Stimulated activated naive B cell treated with anti-CD40 and anti-IgM and Interleukin-4, amounts not matched to agents 10 μg/mL and 1 μg/mL and 100 μg/mL, for 72 hours (primary cell): ENCODE measurements at regions not wholly inside any gene's neighbourhood (a gene's known extent, or its start where the extent isn't known, plus 50 kb on each side); places are given as distances from the start of the nearest gene placed in this dataset.
"Not testable (repeated sequence)": the region's sequence is repeated elsewhere in the genome, so short reads cannot be mapped to it uniquely, and the experiment has no call there.

Experiments used
- ATAC-seq, 2 donors: fragments of 150-1000 bp; cut with Tn5 transposase; replicated peaks; 2 replicates each; pipeline ENCODE4 v1.10.0; 2021; ENCODE audit warnings: moderate library complexity in 1 of 2
- DNase-seq: peaks from one replicate; pipeline ENCODE4 v3.0.0; 2021
- H3K27ac Mint-ChIP-seq: one replicate; pipeline ENCODE4 v1.8.0; 2022; ENCODE audit warnings: mild to moderate bottlenecking, mixed read lengths
- H3K27me3 Mint-ChIP-seq, 2 donors: one replicate each; pipeline ENCODE4 v1.8.0; 2022; ENCODE audit warnings: mixed read lengths in 2 of 2
- H3K36me3 Mint-ChIP-seq, 2 donors: one replicate each; pipeline ENCODE4 v1.8.0; 2022; ENCODE audit warnings: mixed read lengths in 2 of 2, mild to moderate bottlenecking in 1 of 2
- H3K4me1 Mint-ChIP-seq, 2 donors: one replicate each; pipeline ENCODE4 v1.8.0; 2022; ENCODE audit warnings: mixed read lengths in 2 of 2, mild to moderate bottlenecking in 1 of 2
- H3K4me3 Mint-ChIP-seq, 2 donors: one replicate each; pipeline ENCODE4 v1.8.0; 2022; ENCODE audit warnings: mild to moderate bottlenecking in 2 of 2, mixed read lengths in 2 of 2, moderate library complexity in 1 of 2
- H3K9me3 Mint-ChIP-seq, 2 donors: one replicate each; pipeline ENCODE4 v1.8.0; 2022; ENCODE audit warnings: mixed read lengths in 2 of 2, mild to moderate bottlenecking in 1 of 2

DNA sequence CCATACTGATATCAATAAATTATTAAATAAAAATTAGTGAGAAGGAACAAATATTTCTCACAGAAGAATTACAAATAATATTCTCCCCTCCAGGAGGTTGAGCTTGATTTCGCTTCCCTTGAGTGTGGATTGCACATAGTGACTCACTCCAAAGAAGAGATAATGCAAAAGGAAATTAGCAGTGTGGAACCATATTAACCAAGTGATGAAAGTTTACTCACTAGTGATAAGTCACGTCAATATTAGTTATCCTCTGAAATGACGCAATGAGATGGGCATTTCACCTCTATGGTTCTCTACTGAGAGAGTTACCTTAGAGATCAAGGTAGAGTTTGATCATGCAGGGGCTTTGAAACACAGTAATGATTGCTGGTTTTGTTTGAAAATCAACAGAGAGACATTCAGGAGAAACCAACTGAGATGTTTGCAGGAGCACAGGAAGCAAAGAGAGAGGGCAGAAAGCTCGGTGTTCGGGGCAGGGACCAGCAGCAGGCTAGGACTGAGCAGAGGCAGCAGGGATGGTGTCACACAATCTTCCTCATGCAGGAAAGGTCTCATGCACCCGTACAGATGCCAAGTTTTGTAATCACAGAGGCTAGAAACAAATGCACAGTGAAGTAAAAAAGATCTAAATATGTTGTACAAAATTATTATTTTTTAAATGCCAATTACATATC, 634.5 kb downstream of the QKI start:
- peaks cover 9 to 11% of the 10 kb centered on the region in 2 donors for H3K27me3 Mint-ChIP-seq
- no peak overlapping the region for H3K27ac Mint-ChIP-seq

DNA sequence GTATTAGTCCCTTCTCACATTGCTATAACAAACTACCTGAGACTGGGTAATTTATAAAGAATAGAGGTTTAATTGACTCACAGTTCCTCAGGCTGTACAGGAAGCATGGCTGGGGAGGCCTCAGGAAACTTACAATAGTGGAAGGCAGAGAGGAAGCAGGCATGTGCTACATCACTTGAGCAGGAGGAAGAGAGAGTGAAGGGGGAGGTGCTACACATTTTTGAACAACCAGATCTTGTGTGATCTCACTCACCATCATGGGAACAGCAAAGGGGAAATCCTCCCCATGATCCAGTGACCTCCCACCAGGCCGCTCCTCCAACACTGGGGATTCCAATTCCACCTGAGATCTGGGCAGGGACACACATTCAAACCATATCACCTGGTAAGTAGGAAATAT, 630.6 kb downstream of the QKI start:
- H3K36me3 Mint-ChIP-seq, result peaks cover 0 to 4% of the 10 kb centered on the region in 2 donors
- peak overlapping the region; percentile 6 for H3K27ac Mint-ChIP-seq
- H3K4me1 Mint-ChIP-seq, result peaks cover 0 to 2% of the 10 kb centered on the region in 2 donors
- no peak overlapping the region for H3K4me3 Mint-ChIP-seq
- peaks cover 2 to 13% of the 10 kb centered on the region in 2 donors for H3K9me3 Mint-ChIP-seq
- DNase-seq (no peak), ATAC-seq (no peak)
- H3K27me3 Mint-ChIP-seq, result peaks cover 9 to 24% of the 10 kb centered on the region in 2 donors

More for the DNA sequence above, 634.5 kb downstream of the QKI start:
- peaks cover 0 to 2% of the 10 kb centered on the region in 2 donors for H3K4me1 Mint-ChIP-seq
- no peak overlapping the region for H3K4me3 Mint-ChIP-seq
- ATAC-seq (no peak), DNase-seq (no peak)
- H3K36me3 Mint-ChIP-seq, result no peaks in the 10 kb centered on the region
- peaks cover 0 to 3% of the 10 kb centered on the region in 2 donors for H3K9me3 Mint-ChIP-seq

DNA sequence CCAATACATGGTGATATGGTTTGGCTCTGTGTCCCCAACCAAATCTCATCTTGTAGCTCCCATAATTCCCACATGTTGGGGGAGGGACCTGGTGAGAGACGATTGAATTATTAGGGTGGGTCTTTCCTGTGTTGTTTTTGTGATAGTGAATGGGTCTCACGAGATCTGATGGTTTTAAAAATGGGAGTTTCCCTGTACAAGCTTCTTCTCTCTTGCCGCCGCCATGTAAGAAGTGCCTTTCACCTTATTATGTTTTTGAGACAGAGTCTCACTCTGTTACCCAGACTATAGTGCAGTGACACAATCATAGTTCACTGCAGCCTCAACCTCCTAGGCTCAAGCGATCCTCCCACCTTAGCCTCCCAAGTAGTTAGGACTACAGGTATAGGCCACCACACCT, 629.1 kb downstream of the QKI start:
- H3K9me3 Mint-ChIP-seq, H3K36me3 Mint-ChIP-seq, ATAC-seq, DNase-seq, H3K27ac Mint-ChIP-seq, H3K4me1 Mint-ChIP-seq, H3K4me3 Mint-ChIP-seq: not testable (repeated sequence)
- H3K27me3 Mint-ChIP-seq, result peaks cover 9 to 19% of the 10 kb centered on the region in 2 donors

DNA sequence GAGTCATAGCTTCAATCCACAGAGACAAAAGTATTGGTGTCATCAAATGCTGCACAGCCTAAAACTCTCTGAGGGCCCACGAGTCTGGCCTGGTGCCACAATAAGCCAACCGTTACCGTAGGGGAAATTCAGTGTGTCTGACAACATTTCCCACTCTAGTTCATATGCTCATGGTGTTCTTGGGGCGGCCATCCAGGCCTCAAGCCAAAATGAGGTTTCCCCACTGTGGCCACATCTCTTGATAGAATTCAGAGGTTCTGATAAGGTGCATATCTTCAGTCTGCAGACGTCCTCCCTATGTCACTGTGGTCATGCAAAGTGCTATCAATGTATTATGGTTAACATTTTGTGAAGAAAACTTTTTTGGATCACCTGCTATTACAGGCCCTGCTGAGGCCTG, 627.7 kb downstream of the QKI start:
- H3K36me3 Mint-ChIP-seq, result peaks cover 0 to 4% of the 10 kb centered on the region in 2 donors
- no peak overlapping the region for H3K27ac Mint-ChIP-seq
- H3K4me1 Mint-ChIP-seq, result peaks cover 0 to 2% of the 10 kb centered on the region in 2 donors
- H3K27me3 Mint-ChIP-seq, result peaks cover 9 to 18% of the 10 kb centered on the region in 2 donors
- H3K4me3 Mint-ChIP-seq, result no peak overlapping the region
- no peak for DNase-seq
- ATAC-seq, result no peak
- H3K9me3 Mint-ChIP-seq, result peaks cover 2 to 10% of the 10 kb centered on the region in 2 donors

DNA sequence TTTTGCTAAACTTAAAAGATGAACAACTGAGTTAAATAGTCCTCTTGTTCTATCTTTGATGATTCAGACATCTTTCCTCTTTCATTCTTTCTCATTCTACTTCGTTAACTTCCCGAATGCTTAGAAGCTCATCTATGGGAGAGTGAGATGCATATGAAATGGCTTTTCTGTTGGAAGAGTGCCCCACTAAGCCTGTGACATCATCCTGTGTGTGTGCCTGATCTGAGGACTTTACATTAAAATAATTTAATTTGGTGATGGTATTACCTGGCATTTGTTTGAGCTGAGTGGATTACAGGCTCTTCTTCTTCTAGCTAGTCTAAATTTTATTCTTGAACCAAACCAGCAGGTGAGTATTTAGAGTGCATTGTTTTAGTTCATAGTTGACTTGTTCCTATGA, 626.5 kb downstream of the QKI start:
- Mint-ChIP-seq H3K27ac (no peak overlapping the region), H3K27me3 (peaks cover 10 to 18% of the 10 kb centered on the region in 2 donors), H3K9me3 (peaks cover 2 to 10% of the 10 kb centered on the region in 2 donors), H3K4me1 (peaks cover 0 to 2% of the 10 kb centered on the region in 2 donors), H3K4me3 (no peak overlapping the region), H3K36me3 (peaks cover 0 to 4% of the 10 kb centered on the region in 2 donors)
- ATAC-seq (no peak), DNase-seq (no peak)

GRCh38 chr6:164039954-164040375, 625.4 kb downstream of the QKI start:
- H3K27ac Mint-ChIP-seq, result peak overlapping the region; percentile 51
- peaks cover 0 to 1% of the 10 kb centered on the region in 2 donors for H3K4me1 Mint-ChIP-seq
- DNase-seq (peak; percentile 41), ATAC-seq (peak; percentile 73 to 87)
- peak overlapping the region; percentile 27 to 63 for H3K4me3 Mint-ChIP-seq
- H3K9me3 Mint-ChIP-seq, result peaks cover 2 to 10% of the 10 kb centered on the region in 2 donors
- H3K36me3 Mint-ChIP-seq, result peaks cover 0 to 4% of the 10 kb centered on the region in 2 donors
- H3K27me3 Mint-ChIP-seq, result peaks cover 10 to 18% of the 10 kb centered on the region in 2 donors

DNA sequence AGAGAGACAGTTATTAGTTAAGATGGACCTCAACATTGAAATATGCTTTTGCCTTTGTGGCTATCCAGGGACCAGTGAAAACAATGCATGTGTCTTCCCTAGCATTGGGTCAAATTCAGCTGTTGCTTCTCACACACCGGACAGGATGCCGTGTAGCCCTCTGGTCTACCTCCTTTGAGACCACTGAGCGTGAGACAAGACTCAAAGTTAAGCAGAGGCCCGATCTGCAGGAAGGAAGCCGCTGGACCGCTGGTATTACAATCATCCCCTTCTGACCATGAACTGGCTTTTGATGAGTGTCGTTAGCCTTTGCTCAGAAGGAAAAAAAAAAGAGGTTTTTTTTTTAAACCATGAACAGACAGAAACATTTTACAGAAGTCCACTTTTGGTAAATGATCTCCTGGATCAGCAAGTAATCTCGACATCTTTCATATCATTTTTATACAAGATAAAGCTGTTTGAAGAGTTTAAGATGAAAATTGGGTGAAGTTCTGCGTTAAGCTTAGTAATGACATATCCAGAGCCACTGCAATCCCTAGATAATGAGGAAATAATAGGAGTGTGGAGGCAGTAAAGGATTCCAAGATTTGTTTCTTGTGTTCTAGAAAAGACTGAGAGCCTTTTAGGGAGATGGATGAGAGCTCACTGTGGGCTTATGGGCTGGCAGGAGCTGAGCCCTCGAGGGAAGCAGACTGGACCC, 622.8 kb downstream of the QKI start:
- no peak for DNase-seq
- no peaks in the 10 kb centered on the region for H3K4me1 Mint-ChIP-seq
- ATAC-seq, result no peak

GRCh38 chr6:164035900-164036485, 621.5 kb downstream of the QKI start:
- peaks cover 8 to 10% of the 10 kb centered on the region in 2 donors for H3K27me3 Mint-ChIP-seq
- no peak overlapping the region for H3K27ac Mint-ChIP-seq
- no peaks in the 10 kb centered on the region for H3K4me1 Mint-ChIP-seq
- H3K4me3 Mint-ChIP-seq, result no peak overlapping the region
- ATAC-seq (no peak), DNase-seq (no peak)
- no peaks in the 10 kb centered on the region for H3K36me3 Mint-ChIP-seq
- H3K9me3 Mint-ChIP-seq, result no peaks in the 10 kb centered on the region

More for the DNA sequence above, 622.8 kb downstream of the QKI start:
- H3K36me3 Mint-ChIP-seq, result no peaks in the 10 kb centered on the region
- H3K27me3 Mint-ChIP-seq, result peaks cover 8 to 10% of the 10 kb centered on the region in 2 donors
- no peaks in the 10 kb centered on the region for H3K9me3 Mint-ChIP-seq
- no peak overlapping the region for H3K27ac Mint-ChIP-seq
- H3K4me3 Mint-ChIP-seq, result no peak overlapping the region

GRCh38 chr6:164034602-164035140, 620.2 kb downstream of the QKI start:
- H3K9me3 Mint-ChIP-seq, result no peaks in the 10 kb centered on the region
- ATAC-seq, result no peak
- H3K4me3 Mint-ChIP-seq, result no peak overlapping the region
- H3K36me3 Mint-ChIP-seq, result no peaks in the 10 kb centered on the region
- H3K4me1 Mint-ChIP-seq, result no peaks in the 10 kb centered on the region
- H3K27ac Mint-ChIP-seq, result no peak overlapping the region
- DNase-seq, result no peak
- H3K27me3 Mint-ChIP-seq, result peaks cover 5 to 10% of the 10 kb centered on the region in 2 donors

DNA sequence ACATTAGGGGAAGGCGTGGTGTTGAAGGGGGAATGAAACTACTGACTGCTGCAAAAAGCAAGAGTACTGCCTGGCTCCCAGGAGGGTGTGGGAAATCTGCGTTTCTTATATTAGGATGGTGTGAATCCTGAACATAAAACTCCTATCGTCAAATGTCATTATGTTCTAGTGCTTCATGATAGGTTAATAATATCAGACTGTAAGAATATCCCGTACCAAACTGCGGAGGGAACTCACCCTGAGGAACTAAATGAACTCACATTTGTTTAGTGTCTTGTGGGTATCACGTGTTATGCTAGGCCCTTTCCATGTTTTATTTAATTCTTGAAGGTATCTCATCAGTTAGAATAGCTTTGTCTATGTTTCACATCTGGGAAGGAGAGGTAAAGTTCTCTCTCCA, 610.7 kb downstream of the QKI start:
- ATAC-seq (no peak), DNase-seq (no peak)
- no peak overlapping the region for H3K27ac Mint-ChIP-seq
- H3K4me1 Mint-ChIP-seq, result no peaks in the 10 kb centered on the region
- H3K27me3 Mint-ChIP-seq, result peaks cover 0 to 12% of the 10 kb centered on the region in 2 donors
- H3K4me3 Mint-ChIP-seq, result no peak overlapping the region
- no peaks in the 10 kb centered on the region for H3K9me3 Mint-ChIP-seq
- no peaks in the 10 kb centered on the region for H3K36me3 Mint-ChIP-seq

DNA sequence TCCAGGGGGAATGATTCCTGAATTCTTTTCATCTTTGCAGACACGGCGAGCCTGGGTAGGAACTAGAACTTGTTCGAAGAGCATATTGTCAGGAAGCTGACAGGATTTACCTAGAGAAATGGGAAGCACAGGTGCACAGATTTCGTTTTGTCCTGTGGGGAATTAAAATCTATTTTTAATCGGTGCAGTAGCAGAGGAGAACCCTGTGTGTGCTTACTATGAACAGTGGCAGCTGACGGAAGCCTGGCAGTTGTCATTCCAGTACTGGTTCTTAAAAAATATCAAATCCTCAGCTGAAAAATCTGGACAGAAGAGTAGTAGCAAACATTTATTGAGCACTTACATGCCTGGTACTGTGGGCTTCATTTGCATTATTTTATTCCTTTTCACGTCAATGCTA, 609.0 kb downstream of the QKI start:
- ATAC-seq, result no peak
- H3K27ac Mint-ChIP-seq, result no peak overlapping the region
- no peaks in the 10 kb centered on the region for H3K36me3 Mint-ChIP-seq

GRCh38 chr6:164022632-164023031, 608.1 kb downstream of the QKI start:
- DNase-seq (no peak), ATAC-seq (no peak)
- Mint-ChIP-seq H3K27ac (no peak overlapping the region), H3K36me3 (no peaks in the 10 kb centered on the region), H3K9me3 (no peaks in the 10 kb centered on the region), H3K27me3 (peaks cover 0 to 9% of the 10 kb centered on the region in 2 donors), H3K4me3 (no peak overlapping the region), H3K4me1 (no peaks in the 10 kb centered on the region)

More for the DNA sequence above, 609.0 kb downstream of the QKI start:
- DNase-seq, result no peak
- Mint-ChIP-seq H3K9me3 (no peaks in the 10 kb centered on the region), H3K4me3 (no peak overlapping the region), H3K4me1 (no peaks in the 10 kb centered on the region), H3K27me3 (peaks cover 0 to 9% of the 10 kb centered on the region in 2 donors)

DNA sequence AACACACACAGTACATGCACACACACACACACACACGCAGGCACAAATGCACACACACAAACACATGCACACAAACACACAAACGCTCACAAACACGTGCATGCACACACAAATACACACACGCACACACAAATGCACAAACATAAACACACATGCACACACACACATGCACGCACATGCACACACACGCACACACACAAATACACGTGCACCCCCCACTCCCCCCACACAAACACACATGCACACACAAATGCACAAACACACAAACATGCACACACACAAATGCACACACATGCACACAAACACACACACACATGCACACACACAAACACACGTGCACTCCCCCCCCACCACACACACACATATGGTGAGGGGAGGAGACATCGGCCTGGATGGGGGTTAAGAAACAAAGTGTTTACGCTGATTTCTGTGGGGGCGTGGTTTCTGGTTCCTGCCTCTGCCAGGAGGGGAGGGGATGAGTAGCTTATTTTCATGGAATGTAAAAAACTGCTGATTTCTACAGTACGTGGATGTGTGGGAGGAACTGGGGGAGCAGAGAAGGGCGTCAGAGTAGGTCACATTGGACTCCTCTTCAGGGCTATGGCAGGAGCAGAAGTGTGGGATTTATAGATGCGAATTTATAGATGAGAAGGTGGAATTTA, 607.2 kb downstream of the QKI start:
- no peaks in the 10 kb centered on the region for H3K9me3 Mint-ChIP-seq
- H3K27me3 Mint-ChIP-seq, result peaks cover 0 to 9% of the 10 kb centered on the region in 2 donors
- ATAC-seq, result no peak
- H3K4me3 Mint-ChIP-seq, result no peak overlapping the region
- no peak overlapping the region for H3K27ac Mint-ChIP-seq
- DNase-seq, result no peak
- H3K4me1 Mint-ChIP-seq, result no peaks in the 10 kb centered on the region
- H3K36me3 Mint-ChIP-seq, result no peaks in the 10 kb centered on the region

- no peak overlapping the region for H3K27ac Mint-ChIP-seq
- peaks cover 0 to 9% of the 10 kb centered on the region in 2 donors for H3K27me3 Mint-ChIP-seq
- DNase-seq (no peak), ATAC-seq (no peak)
- no peak overlapping the region for H3K4me3 Mint-ChIP-seq
- peaks cover 0 to 2% of the 10 kb centered on the region in 2 donors for H3K9me3 Mint-ChIP-seq
- H3K36me3 Mint-ChIP-seq, result no peaks in the 10 kb centered on the region
- no peaks in the 10 kb centered on the region for H3K4me1 Mint-ChIP-seq
These were observed 605.6 kb downstream of the QKI start for GRCh38 chr6:164020142-164020541.
